NCI-H146 (cell line): ENCODE measurements at regions not wholly inside any gene's neighbourhood (a gene's known extent, or its start where the extent isn't known, plus 50 kb on each side); places are given as distances from the start of the nearest gene placed in this dataset.
A peak's percentile ranks its signal among the peaks of the same experiment; 100 is the strongest.

Source experiments
- DNase-seq: peaks from one replicate; lab custom pipeline; 2025; lab: John Stamatoyannopoulos, UW

- no peak for DNase-seq
Measured at GRCh38 chrX:120021927-120022326, 55.6 kb downstream of the RHOXF2B start.

GRCh38 chrX:120020305-120020704 lies 57.2 kb downstream of the RHOXF2B start:
- no peak for DNase-seq

GRCh38 chrX:120016068-120016441 lies 61.4 kb downstream of the RHOXF2B start:
- no peak for DNase-seq

GRCh38 chrX:120015145-120016067 lies 62.1 kb downstream of the RHOXF2B start:
- DNase-seq = peak; percentile 4

- no peak for DNase-seq
Measured at GRCh38 chrX:120014354-120015130, 62.9 kb downstream of the RHOXF2B start.

- no peak for DNase-seq
Measured at GRCh38 chrX:120001787-120002186, 58.2 kb upstream of the NKAP start.

GRCh38 chrX:120000490-120001246 lies 57.1 kb upstream of the NKAP start:
- DNase-seq = no peak

GRCh38 chrX:119999087-119999634 lies 55.6 kb upstream of the NKAP start:
- DNase-seq = no peak

GRCh38 chrX:119997570-119997969 lies 54.0 kb upstream of the NKAP start:
- no peak for DNase-seq

- DNase-seq = no peak
Measured at GRCh38 chrX:119996600-119997524, 53.3 kb upstream of the NKAP start.

- no peak for DNase-seq
Measured at GRCh38 chrX:119996069-119996468, 52.5 kb upstream of the NKAP start.
